Activated naive CD8-positive, alpha-beta T cell treated with anti-CD3 and anti-CD28 coated beads for 36 hours (primary cell): ENCODE measurements at regions not wholly inside any gene's neighbourhood (a gene's known extent, or its start where the extent isn't known, plus 50 kb on each side); places are given as distances from the start of the nearest gene placed in this dataset.

ENCODE experiments used
- DNase-seq: peaks from one replicate; pipeline ENCODE4 v3.0.0; 2021
- H3K27ac Mint-ChIP-seq: one replicate; pipeline ENCODE4 v1.8.0; 2022; ENCODE audit warnings: mild to moderate bottlenecking, moderate library complexity, mixed read lengths
- H3K27me3 Mint-ChIP-seq: one replicate; pipeline ENCODE4 v1.8.0; 2022; ENCODE audit warnings: mild to moderate bottlenecking, mixed read lengths
- H3K36me3 Mint-ChIP-seq: one replicate; pipeline ENCODE4 v1.8.0; 2021; ENCODE audit warnings: mild to moderate bottlenecking, mixed read lengths
- H3K4me1 Mint-ChIP-seq: one replicate; pipeline ENCODE4 v1.8.0; 2021; ENCODE audit warnings: mixed read lengths
- H3K4me3 Mint-ChIP-seq: one replicate; pipeline ENCODE4 v1.8.0; 2022; ENCODE audit warnings: mild to moderate bottlenecking, moderate library complexity, mixed read lengths
- H3K9me3 Mint-ChIP-seq: one replicate; pipeline ENCODE4 v1.8.0; 2022; ENCODE audit warnings: mixed read lengths

DNA sequence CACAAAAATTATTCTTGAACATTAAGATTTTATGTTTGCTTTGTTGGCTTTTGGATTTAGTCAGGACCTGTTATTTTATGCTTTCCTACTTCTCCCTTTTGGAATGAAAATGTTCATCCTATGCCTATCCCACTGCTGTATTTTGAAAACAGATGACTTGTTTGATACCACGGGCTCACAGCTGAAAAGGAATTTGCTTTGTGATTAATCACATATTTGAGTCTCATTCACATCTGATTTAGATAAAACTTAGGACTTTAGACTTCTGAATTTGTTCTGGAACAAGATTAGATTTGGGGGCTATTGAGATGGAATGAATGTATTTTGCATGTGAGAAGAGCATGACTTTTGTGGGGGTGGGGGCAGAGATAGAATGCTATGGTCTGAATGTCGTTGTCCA is 1012.6 kb downstream of the CDH11 start:
- no peaks in the 10 kb centered on the region for H3K4me1 Mint-ChIP-seq
- H3K27me3 Mint-ChIP-seq, result no peaks in the 10 kb centered on the region
- peaks cover 13% of the 10 kb centered on the region for H3K9me3 Mint-ChIP-seq
- H3K4me3 Mint-ChIP-seq, result no peak overlapping the region
- no peaks in the 10 kb centered on the region for H3K36me3 Mint-ChIP-seq
- H3K27ac Mint-ChIP-seq, result no peak overlapping the region
- DNase-seq, result no peak

DNA sequence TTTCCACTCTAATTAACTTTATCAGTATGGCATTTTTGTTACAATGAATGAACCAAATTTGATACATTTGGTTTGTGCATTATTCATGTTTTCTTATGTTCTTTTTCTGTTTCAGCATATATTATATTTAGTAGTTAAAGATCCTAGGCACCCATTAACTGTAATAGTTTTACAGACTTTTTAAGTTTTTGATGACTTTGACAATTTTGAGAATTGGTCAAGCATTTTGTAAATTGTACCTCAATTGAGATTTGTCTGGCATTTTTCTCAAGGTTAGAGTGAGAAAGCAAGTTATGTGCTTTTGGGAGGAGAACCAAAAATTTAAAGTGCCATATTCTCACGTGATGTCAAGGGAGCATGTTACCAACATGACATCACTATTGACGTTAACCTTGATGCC is 1019.2 kb downstream of the CDH11 start:
- Mint-ChIP-seq H3K4me3 (no peak overlapping the region), H3K27ac (no peak overlapping the region), H3K4me1 (no peaks in the 10 kb centered on the region), H3K36me3 (no peaks in the 10 kb centered on the region), H3K27me3 (no peaks in the 10 kb centered on the region), H3K9me3 (peaks cover 7% of the 10 kb centered on the region)
- DNase-seq, result no peak

DNA sequence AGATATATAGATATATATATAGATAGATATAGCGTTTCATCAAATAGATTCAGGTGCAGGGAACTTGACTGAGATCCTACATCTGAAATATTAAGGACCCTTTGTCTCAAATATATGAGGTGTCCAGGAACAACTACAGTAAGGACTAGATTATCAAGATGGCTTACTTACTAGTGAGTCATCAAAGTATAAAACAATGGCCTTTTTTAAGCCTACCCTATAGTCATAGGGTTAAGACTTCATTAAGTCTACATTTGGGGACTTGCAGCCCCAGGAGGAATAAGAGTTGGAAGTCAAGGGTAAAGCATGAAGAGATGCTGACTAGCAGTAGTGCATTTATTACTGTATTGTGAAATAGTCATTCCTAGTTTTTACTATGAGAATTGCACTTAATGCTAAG is 1023.4 kb downstream of the CDH11 start:
- DNase-seq, result no peak
- Mint-ChIP-seq H3K36me3 (no peaks in the 10 kb centered on the region), H3K27me3 (no peaks in the 10 kb centered on the region), H3K9me3 (peaks cover 8% of the 10 kb centered on the region), H3K4me3 (no peak overlapping the region), H3K27ac (no peak overlapping the region), H3K4me1 (no peaks in the 10 kb centered on the region)

DNA sequence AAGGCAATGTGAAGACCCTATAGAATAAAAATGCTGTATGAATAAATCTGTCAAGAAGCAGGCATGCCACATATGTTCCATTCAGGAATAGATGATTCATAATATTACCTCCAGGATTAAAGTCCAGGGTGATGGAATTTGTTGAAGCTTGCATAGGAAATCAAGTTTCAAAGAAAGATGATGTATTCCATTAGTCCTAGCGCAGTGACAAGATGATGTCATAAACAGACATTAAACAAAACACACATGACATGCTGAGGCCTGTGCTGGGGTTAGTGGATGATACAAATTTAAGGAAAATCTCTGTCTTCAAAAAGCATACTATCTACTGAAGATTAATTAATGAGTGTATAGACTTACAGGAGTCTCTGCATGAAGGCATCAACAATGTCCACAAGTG is 1025.2 kb downstream of the CDH11 start:
- Mint-ChIP-seq H3K9me3 (peaks cover 5% of the 10 kb centered on the region), H3K36me3 (no peaks in the 10 kb centered on the region), H3K4me3 (no peak overlapping the region), H3K4me1 (no peaks in the 10 kb centered on the region), H3K27me3 (no peaks in the 10 kb centered on the region), H3K27ac (no peak overlapping the region)
- DNase-seq, result no peak

DNA sequence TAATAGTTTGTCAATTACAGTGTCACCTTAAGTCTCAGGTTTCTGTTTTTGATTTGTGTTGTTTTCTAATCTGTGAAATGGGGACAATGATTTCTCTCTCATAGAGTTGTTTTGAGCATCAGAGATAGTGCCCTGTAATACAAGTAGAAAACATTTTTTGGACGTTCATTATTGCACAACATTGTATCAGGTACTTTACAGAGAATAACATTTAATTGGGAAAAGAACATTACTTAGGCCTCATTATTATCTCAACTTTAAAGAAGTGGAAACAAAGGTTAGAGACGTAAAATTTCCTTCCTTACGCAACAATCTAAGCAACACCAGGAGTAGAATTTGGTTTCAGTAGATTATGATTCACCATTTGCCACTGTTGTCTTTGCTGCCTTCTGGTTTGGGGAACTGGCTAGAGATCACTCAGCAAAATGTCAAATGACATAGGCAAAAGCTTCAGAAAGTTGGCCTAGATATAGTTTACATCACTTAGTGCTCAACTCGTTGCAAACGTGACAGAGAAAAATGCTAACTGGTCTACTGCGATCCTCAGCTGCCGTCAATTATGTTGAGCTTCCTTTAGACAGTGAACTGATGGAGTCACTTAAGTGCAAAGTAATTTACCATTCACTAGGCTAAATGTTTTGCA is 1026.8 kb downstream of the CDH11 start:
- no peak for DNase-seq
- no peaks in the 10 kb centered on the region for H3K4me1 Mint-ChIP-seq
- no peak overlapping the region for H3K27ac Mint-ChIP-seq
- no peaks in the 10 kb centered on the region for H3K36me3 Mint-ChIP-seq
- H3K9me3 Mint-ChIP-seq, result peaks cover 5% of the 10 kb centered on the region
- no peaks in the 10 kb centered on the region for H3K27me3 Mint-ChIP-seq
- H3K4me3 Mint-ChIP-seq, result no peak overlapping the region

DNA sequence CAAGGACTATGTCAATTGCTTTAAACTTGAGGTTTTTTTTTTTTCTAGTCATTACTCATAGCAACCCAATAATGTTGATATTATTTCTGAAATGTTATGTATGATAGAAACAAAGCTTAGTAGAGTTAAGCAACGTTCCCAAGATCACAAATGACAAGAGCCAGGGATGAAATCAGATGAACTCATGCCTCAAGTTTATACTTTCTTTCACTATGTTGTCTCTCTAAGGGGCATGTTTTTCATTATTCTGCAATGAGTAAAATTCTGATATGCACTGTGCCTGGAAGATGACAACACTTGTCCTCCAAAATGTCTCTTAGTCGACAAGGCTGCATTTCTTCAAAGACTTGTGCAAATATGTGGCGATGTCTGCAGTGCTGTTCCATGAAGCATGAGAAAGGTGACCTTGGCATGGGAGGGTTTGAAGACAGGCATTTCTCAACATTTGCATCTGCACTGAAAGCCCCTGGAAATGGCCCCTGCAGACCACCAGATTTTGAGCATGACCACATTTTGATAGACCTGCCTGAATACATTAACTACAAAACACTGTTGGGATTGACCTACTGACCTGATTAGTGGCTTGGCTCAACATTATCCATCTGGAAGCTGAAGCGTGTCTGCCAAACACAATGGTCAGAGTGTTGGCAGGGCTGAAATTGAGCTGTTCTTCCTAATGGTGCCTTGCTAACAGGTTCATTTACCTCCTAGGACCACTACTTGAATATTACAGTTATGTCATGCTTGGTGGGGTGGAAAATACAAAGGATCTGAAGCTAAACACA is 1027.5 kb downstream of the CDH11 start:
- Mint-ChIP-seq H3K27ac (no peak overlapping the region), H3K4me1 (no peaks in the 10 kb centered on the region), H3K36me3 (no peaks in the 10 kb centered on the region), H3K27me3 (no peaks in the 10 kb centered on the region), H3K9me3 (peaks cover 5% of the 10 kb centered on the region), H3K4me3 (no peak overlapping the region)
- no peak for DNase-seq

DNA sequence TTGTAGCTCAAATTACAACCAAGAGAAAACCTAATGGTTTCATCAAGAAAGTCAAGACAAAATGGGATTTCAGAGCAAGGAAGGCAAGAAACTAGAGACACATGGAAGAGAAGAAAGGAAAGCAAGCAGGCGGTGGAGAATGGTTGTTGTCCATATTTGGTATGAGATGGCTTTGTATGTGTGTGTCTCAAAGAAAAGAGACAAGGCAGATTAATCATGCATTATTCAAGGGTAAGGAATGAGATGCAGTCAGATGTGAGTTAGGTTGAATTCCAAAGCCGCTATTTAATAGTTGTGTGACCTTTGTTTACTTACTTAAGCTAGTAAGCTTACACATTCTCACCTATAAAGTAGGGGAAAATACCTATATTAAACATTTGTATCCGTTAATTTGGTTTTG is 1029.6 kb downstream of the CDH11 start:
- Mint-ChIP-seq H3K4me1 (no peaks in the 10 kb centered on the region), H3K4me3 (no peak overlapping the region), H3K27me3 (no peaks in the 10 kb centered on the region), H3K27ac (no peak overlapping the region), H3K36me3 (no peaks in the 10 kb centered on the region), H3K9me3 (peaks cover 11% of the 10 kb centered on the region)
- DNase-seq, result no peak

DNA sequence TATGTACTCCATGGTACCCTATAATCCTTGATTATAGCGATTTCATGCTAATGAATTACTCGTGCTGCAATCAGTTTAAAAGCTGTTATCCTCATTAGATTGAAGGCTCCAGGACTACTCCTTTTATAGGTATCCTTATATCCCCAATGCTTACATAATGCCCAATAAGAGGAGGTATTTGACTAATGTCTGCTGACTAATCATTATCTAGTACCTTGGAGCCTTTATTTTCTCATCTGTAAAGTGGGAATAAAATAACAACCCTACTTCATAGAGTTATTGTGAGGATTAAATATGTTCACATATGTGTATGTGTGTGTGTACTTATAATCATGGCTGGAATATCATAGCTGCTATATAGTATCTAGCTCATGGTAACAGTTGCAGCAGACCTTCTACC is 1031.5 kb downstream of the CDH11 start:
- H3K27ac Mint-ChIP-seq, result no peak overlapping the region
- peaks cover 18% of the 10 kb centered on the region for H3K9me3 Mint-ChIP-seq
- no peaks in the 10 kb centered on the region for H3K36me3 Mint-ChIP-seq
- no peak for DNase-seq
- H3K4me1 Mint-ChIP-seq, result no peaks in the 10 kb centered on the region
- H3K27me3 Mint-ChIP-seq, result no peaks in the 10 kb centered on the region
- H3K4me3 Mint-ChIP-seq, result no peak overlapping the region

DNA sequence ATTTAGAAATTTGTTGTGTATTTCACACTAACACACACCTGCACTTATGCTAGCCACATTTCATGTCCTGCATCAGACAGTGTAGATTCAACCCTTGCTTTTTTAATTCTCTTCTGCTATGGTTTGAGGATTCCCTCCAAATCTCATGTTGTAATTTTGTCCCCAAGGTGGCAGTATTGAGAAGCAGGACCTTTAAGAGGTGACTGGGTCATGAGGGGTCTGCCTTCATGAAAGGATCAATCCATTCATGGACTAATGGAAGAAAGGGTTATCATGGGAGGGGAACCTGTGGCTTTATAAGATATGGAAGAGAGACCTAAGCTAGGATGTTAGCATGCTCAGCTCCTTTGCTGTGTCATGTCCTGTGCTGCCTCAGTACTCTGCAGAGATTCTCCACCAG is 1032.2 kb downstream of the CDH11 start:
- Mint-ChIP-seq H3K36me3 (no peaks in the 10 kb centered on the region), H3K4me1 (no peaks in the 10 kb centered on the region), H3K9me3 (peaks cover 20% of the 10 kb centered on the region), H3K27me3 (no peaks in the 10 kb centered on the region), H3K27ac (no peak overlapping the region), H3K4me3 (no peak overlapping the region)
- no peak for DNase-seq

DNA sequence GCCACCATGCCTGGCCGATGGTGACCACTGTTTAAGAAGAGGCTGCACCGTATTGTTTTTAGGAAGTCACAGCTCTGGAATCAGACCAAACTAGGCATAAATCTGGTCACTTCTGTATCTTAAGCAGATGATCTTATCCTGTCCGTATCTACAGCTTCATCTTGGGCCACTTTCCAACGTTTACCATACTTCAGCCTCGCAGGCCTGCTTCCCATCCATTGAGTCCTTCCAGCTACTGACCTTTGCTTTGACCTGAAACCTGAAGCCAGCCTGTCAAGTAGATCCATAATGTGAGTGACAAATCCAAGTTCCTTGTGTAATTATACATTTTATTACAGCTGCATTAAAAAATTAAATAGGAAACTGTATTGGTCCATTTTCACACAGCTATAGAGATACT is 1033.0 kb downstream of the CDH11 start:
- no peak overlapping the region for H3K27ac Mint-ChIP-seq
- H3K27me3 Mint-ChIP-seq, result no peaks in the 10 kb centered on the region
- peaks cover 19% of the 10 kb centered on the region for H3K9me3 Mint-ChIP-seq
- no peaks in the 10 kb centered on the region for H3K4me1 Mint-ChIP-seq
- no peak for DNase-seq
- H3K4me3 Mint-ChIP-seq, result no peak overlapping the region
- no peaks in the 10 kb centered on the region for H3K36me3 Mint-ChIP-seq

DNA sequence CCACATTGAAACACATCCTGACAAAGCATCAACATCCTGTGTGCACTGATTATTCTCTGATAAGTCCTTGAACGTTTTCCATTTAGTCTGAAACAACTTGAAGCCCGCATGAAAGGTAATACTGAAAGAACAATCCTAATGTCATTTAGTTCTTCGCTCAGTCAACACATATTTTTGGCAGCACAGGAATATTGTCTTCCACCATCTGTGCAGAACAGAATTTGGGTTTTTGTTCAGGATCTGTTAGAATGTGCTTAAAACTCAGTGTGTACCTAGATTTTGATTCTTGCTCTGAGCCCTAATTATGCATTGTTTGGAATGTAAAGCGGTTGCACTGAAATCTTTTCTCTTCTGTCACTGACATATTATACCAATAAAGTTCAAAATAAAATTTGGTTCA is 1036.6 kb downstream of the CDH11 start:
- Mint-ChIP-seq H3K27me3 (no peaks in the 10 kb centered on the region), H3K9me3 (peaks cover 19% of the 10 kb centered on the region), H3K27ac (no peak overlapping the region), H3K36me3 (no peaks in the 10 kb centered on the region), H3K4me1 (no peaks in the 10 kb centered on the region), H3K4me3 (no peak overlapping the region)
- DNase-seq, result no peak

DNA sequence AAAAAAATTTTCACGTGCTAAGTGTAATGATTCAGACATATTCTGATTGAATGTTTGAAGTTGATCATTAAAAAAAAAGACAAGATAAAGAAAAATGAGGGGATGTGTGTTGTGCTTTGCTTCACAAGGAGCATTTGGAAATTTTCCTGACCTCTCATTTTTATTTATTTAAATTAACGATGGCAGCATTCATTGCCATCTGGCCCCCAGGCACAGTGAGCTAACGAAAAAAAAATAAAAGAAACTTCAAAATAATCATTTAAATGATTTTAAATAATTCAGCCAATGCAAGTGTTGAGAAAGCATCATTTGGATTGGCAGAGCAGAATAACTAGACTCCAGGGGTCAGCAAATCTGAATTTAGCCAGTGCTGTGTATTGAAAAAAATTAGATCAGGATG is 1037.2 kb downstream of the CDH11 start:
- H3K36me3 Mint-ChIP-seq, result no peaks in the 10 kb centered on the region
- H3K27ac Mint-ChIP-seq, result no peak overlapping the region
- H3K4me1 Mint-ChIP-seq, result no peaks in the 10 kb centered on the region
- no peak for DNase-seq
- H3K9me3 Mint-ChIP-seq, result peaks cover 19% of the 10 kb centered on the region
- H3K27me3 Mint-ChIP-seq, result no peaks in the 10 kb centered on the region
- no peak overlapping the region for H3K4me3 Mint-ChIP-seq

DNA sequence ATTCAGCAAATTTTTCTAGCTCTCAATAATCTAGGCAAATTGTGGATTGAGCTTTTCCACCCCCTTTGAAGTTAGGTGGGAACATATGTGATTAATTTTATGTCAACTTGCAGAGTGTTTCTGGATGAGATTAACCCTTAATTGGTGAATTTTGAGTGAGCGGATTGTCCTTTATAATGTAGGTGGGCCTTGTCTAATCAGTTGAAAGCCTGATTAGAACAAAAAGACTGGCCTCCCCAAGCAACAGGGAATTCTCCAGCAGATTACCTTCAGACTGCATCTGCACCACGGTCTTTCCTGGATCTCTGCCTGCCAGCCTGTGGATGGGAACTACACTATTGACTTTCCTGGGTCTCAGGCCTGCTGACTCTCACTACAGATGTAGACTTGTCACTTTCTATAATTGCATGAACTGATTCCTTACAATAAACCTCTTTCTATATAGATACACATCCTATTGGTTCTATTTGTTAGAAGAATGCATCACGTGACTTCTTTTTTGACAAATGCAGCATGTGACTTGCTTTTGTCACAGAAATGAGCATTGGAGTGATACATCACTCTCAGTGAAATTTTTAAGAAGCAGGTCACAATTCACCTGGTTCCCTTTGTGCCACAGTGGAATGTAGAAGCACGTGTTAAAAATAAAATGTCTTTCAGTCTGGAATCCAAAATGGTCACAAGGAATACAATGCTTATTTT is 1038.3 kb downstream of the CDH11 start:
- Mint-ChIP-seq H3K27ac (no peak overlapping the region), H3K4me1 (no peaks in the 10 kb centered on the region), H3K36me3 (no peaks in the 10 kb centered on the region), H3K9me3 (peaks cover 16% of the 10 kb centered on the region), H3K27me3 (no peaks in the 10 kb centered on the region), H3K4me3 (no peak overlapping the region)
- DNase-seq, result no peak

DNA sequence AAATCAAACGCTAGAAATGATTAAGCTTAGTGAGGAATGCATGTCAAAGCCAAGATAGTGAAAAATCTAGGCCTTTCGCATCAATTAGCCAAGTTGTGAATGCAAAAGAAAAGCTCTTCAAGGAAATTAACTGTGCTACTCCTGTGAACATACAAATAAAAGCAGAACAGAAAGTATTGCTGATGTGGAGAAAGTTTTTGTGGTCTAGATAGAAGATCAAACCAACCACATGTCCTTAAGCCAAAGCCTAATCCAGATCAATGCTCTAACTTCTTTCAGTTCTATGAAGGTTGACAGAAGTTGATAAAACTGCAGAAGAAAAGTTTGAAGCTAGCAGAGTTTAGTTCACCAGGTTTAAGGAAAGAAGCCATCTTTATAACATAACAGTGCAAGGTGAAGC is 1044.6 kb downstream of the CDH11 start:
- H3K27me3 Mint-ChIP-seq, result no peaks in the 10 kb centered on the region
- peaks cover 8% of the 10 kb centered on the region for H3K9me3 Mint-ChIP-seq
- DNase-seq, result no peak
- H3K27ac Mint-ChIP-seq, result no peak overlapping the region
- H3K36me3 Mint-ChIP-seq, result no peaks in the 10 kb centered on the region
- H3K4me1 Mint-ChIP-seq, result no peaks in the 10 kb centered on the region
- H3K4me3 Mint-ChIP-seq, result no peak overlapping the region

DNA sequence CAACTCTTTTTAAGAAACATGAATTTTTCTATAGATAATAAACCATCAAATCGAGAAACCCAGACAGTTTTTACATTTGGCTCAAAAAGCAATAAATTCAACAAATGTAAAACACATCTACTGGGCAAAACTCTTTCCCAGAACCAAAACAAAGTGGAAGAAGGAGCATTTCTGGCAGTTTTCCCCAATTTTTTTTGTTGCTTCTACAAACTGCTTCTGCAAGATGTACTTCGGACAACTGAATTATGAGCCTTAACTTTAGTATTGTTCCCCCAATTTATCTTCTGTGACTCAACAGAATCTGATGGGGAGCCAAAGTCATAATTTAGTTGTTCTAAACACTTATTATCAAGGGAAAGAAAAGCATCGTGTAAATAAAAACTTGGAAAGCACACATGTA is 1047.2 kb downstream of the CDH11 start:
- H3K4me3 Mint-ChIP-seq, result no peak overlapping the region
- peaks cover 9% of the 10 kb centered on the region for H3K9me3 Mint-ChIP-seq
- no peak overlapping the region for H3K27ac Mint-ChIP-seq
- H3K36me3 Mint-ChIP-seq, result no peaks in the 10 kb centered on the region
- no peak for DNase-seq
- no peaks in the 10 kb centered on the region for H3K4me1 Mint-ChIP-seq
- no peaks in the 10 kb centered on the region for H3K27me3 Mint-ChIP-seq
